Mesodermal cell (in vitro differentiated cells): ENCODE measurements at regions not wholly inside any gene's neighbourhood (a gene's known extent, or its start where the extent isn't known, plus 50 kb on each side); places are given as distances from the start of the nearest gene placed in this dataset.

ENCODE experiments used
- H3K27ac ChIP-seq: 2 replicates; pipeline ENCODE4 v1.7.0; 2013; ENCODE audit warnings: mild to moderate bottlenecking, low read depth, low read length, moderate library complexity; ENCODE audit not compliant: severe bottlenecking
- H3K36me3 ChIP-seq: 2 replicates; pipeline ENCODE4 v1.7.1; 2013; ENCODE audit warnings: mild to moderate bottlenecking, low read length, moderate library complexity; ENCODE audit not compliant: control insufficient read depth, insufficient read depth
- H3K4me1 ChIP-seq: one replicate; pipeline ENCODE4 v1.7.1; 2013; ENCODE audit warnings: mild to moderate bottlenecking, low read length; ENCODE audit not compliant: insufficient read depth, control insufficient read depth, poor library complexity, severe bottlenecking
- H3K4me3 ChIP-seq: 2 replicates; pipeline ENCODE4 v1.7.0; 2013; ENCODE audit warnings: low read length, control low read depth, mild to moderate bottlenecking; ENCODE audit not compliant: insufficient read depth, poor library complexity, severe bottlenecking; ENCODE audit errors: extremely low read depth
- H3K9me3 ChIP-seq: 2 replicates; pipeline ENCODE4 v1.7.1; 2013; ENCODE audit warnings: mild to moderate bottlenecking, low read length, moderate library complexity; ENCODE audit not compliant: control insufficient read depth
- WGBS, 2 experiments: methylation state at CpG; one replicate each; pipeline ENCODE4 v1.1.5; 2013; ENCODE audit warnings: missing lambda C conversion rate in 2 of 2; ENCODE audit not compliant: insufficient coverage in 2 of 2; 5-methylcytosine and 5-hydroxymethylcytosine counted together

DNA sequence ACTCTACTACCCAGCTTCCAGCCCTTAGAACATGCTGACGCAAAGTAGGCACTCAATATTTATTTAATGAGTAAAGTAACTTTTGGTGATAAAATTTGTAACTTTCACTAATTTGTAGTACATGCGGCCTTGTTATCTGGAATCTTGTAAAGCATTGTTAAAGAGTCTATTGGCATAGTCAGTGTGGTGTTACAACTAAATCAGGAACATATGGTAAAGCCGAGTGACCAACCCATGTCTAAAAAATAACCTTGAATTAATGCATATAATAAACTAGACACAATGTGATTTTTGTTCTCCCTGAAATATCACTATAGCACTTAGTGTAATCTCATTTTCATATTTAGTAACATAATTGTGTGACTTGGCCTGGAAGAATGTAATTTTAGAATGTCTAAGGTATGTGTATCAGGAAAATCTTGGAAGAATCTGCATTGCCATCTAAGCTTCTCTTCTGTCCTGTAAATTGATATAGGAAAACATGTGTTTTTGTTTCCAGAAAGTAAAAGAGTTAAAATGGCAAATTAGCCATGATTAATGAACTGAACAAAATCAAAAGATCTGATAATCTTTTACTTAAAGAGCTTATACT, 256.7 kb upstream of the GNAI1 start:
- Histone ChIP-seq H3K36me3 (no peaks in the 10 kb centered on the region), H3K4me3 (no peak overlapping the region), H3K9me3 (no peaks in the 10 kb centered on the region), H3K4me1 (no peaks in the 10 kb centered on the region), H3K27ac (no peak overlapping the region)
- 100% methylated on average over 1 of the region's 3 CpGs; no CpG with 5 or more reads in 1 of the 2 experiments for WGBS, 2 experiments

DNA sequence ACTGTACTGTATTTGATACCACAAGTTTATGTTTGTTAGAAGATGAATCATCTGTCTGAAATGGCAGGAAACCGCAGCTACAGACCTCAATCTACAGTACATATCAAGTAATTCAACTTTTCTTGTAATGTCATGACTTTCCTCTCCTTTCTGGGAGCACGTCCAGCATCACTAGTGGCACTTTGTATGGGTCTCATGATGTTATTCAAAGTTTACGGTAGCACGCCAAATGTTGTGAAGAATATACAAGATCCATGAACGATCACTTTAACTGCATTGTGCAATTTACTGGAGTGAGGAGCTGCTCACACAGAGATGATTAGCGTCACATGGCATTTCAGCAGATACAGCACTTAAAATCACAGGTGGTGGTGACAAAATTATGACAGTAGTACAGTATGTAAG, 257.8 kb upstream of the GNAI1 start:
- Histone ChIP-seq H3K4me3 (no peak overlapping the region), H3K27ac (no peak overlapping the region), H3K9me3 (no peaks in the 10 kb centered on the region), H3K4me1 (no peaks in the 10 kb centered on the region), H3K36me3 (no peaks in the 10 kb centered on the region)
- 88 to 90% methylated on average over 4 to 5 of the region's 6 CpGs for WGBS, 2 experiments

DNA sequence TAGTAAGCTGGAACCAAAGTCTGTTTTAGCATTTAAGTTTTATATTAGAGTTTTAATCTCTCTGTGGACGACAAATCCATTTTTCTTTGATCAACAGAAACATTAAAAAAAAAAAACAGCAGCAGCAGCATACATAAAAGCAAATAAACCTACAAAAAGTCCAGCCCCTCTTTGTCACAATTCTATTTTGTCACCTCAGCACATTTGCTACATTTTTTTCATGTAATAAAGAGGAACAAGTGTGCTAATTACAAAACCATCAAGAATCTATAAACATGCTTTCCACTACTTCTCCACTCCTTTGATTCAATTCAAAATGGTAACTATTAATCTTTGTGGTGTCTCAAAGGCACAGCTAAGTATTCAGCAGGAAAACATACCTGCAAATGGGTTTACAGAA, 259.8 kb upstream of the GNAI1 start:
- H3K4me1 ChIP-seq = no peaks in the 10 kb centered on the region
- H3K9me3 ChIP-seq = no peaks in the 10 kb centered on the region
- H3K4me3 ChIP-seq = no peak overlapping the region
- 40% methylated on average over 1 of the region's 1 CpG; no CpG with 5 or more reads in 1 of the 2 experiments for WGBS, 2 experiments
- H3K36me3 ChIP-seq = no peaks in the 10 kb centered on the region
- no peak overlapping the region for H3K27ac ChIP-seq

DNA sequence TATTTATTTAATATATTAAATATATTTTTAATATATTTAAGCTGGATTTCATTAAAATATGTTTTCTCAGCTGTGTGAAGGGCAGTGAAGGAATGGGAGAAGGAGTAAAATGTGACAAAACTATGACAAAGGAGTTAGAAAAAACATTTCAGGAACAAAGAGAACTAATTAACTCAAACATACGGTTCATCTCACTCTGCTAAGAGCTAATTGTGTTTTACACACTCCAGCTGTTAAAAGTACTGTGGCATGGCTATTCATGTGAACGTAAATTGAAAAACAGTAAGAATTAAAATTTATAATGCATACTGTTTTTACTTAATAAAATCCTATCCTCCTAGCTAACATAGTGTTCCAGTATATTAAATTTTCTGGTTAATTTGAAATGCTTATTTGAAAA, 262.5 kb upstream of the GNAI1 start:
- no peaks in the 10 kb centered on the region for H3K36me3 ChIP-seq

DNA sequence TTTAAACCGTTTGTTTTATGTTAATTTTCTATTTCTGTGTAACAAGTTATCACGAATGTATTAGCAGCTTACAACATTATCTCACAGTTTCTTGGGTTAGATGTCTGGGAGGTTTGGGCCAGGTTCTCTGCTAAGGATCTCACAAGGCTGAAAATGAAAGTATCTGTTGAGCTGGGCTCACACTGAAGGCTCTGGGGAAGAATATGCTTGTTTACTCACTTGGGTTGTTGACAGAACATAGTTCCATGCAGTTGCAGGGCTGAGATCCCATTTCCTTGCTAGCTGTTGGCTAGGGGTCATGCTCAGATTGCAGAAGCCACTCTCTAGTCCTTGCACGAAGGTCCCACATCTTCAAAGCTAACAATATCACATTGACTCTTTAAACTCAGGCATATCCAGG, 266.6 kb upstream of the GNAI1 start:
- Histone ChIP-seq H3K4me3 (no peak overlapping the region), H3K36me3 (no peaks in the 10 kb centered on the region), H3K9me3 (no peaks in the 10 kb centered on the region), H3K27ac (no peak overlapping the region), H3K4me1 (no peaks in the 10 kb centered on the region)
- WGBS, 2 experiments = no CpG with 5 or more reads among the region's 3 CpGs

More for the DNA sequence above, 262.5 kb upstream of the GNAI1 start:
- WGBS, 2 experiments = no CpG with 5 or more reads among the region's 2 CpGs
- H3K9me3 ChIP-seq = no peaks in the 10 kb centered on the region
- H3K27ac ChIP-seq = no peak overlapping the region
- no peak overlapping the region for H3K4me3 ChIP-seq
- H3K4me1 ChIP-seq = no peaks in the 10 kb centered on the region

DNA sequence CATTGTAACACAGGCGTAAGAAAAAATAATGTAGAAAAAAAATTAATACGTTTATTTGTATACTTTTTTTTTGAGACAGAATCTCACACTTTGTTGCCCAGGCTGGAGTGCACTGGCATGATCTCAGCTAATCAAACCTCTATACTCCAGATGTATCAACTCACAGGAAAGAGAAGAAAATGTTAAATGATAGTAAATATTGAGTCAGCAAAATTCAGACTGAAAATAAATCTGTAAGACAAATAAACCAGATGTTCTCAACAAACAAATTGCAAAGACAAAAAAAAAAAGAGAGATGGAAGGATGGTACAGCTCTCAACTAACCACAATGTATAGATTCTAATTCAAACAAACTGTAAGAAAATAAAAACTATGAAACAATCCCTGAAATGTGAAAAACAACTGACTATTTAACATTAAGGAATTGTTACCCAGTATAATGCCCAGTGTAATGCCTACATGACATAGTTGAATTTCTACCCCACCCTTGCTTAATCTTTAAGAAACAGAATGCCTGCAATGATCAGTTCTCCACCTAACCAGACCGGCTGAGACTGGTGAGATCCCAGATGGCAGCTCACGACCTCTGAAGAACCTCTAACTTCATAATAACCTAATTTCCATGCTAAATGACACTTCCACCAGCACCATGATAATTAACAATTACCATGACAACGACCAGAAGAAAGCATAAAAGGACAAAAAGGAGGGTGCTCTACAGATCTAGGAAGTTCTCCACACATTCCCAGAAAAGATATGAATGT, 272.0 kb upstream of the GNAI1 start:
- no peak overlapping the region for H3K4me3 ChIP-seq
- H3K9me3 ChIP-seq = no peaks in the 10 kb centered on the region
- 67 to 83% methylated on average over 3 to 4 of the region's 5 CpGs for WGBS, 2 experiments
- H3K36me3 ChIP-seq = no peaks in the 10 kb centered on the region
- H3K27ac ChIP-seq = no peak overlapping the region
- H3K4me1 ChIP-seq = no peaks in the 10 kb centered on the region

DNA sequence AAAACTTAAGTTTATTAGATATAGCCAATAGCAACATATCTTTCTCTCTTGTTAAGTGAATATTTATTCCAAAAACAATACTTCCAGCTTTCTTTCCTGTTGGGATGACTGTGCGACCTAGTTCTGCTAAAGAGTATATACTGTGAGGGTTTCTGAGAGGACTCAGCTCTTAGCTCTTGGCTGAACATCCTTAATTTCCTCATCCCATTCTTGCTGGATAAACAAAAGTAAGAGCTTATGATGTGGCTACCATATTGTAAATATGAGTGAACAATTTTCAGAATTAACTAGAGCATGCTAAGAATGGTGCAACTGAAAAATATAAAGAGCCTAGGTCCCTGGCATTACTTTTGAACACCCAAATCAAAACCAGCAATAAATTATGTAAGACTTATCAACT, 279.5 kb upstream of the GNAI1 start:
- no peak overlapping the region for H3K4me3 ChIP-seq
- no CpG with 5 or more reads among the region's 1 CpG for WGBS, 2 experiments
- no peak overlapping the region for H3K27ac ChIP-seq

DNA sequence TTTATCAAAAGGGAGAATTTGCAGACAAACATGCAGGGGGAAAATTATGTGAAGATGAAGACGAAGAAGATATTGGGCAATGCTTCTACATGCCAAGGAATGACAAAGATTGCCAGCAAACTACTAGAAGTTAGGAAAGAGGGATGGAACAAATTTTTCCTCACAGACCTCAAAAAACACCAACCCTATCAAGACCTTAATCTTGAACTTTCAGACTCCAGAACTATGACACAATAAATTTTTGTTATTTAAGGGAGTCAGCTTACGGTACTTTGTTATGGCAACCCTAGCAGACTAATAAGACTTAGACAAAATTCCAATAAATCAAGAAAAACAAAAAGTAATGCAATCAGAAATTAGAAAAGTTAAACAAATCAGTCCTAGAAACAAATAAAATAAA, 280.0 kb upstream of the GNAI1 start:
- no peak overlapping the region for H3K4me3 ChIP-seq
- H3K27ac ChIP-seq = no peak overlapping the region
- no CpG with 5 or more reads among the region's 2 CpGs for WGBS, 2 experiments
- no peaks in the 10 kb centered on the region for H3K36me3 ChIP-seq
- no peaks in the 10 kb centered on the region for H3K4me1 ChIP-seq
- H3K9me3 ChIP-seq = no peaks in the 10 kb centered on the region

More for the DNA sequence above, 279.5 kb upstream of the GNAI1 start:
- no peaks in the 10 kb centered on the region for H3K9me3 ChIP-seq
- H3K4me1 ChIP-seq = no peaks in the 10 kb centered on the region
- no peaks in the 10 kb centered on the region for H3K36me3 ChIP-seq

DNA sequence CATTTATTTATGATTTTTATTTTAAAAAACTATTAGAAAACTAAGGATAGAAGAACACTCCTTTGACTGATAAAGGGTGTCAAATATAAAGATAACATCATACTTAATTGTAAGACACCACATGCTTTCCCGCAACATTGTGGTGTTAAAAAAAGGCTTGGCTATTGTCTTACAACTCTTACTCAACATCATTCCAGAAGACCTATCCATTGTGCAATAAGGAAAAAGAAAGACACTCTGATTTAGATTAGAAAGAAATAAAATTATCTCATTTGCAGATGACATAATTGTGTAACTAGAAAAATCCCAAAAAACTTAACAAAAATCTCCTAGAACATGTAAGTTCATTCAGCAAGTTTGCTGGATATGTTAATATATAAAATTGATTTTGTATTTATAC, 296.7 kb upstream of the GNAI1 start:
- no peak overlapping the region for H3K4me3 ChIP-seq
- no peaks in the 10 kb centered on the region for H3K9me3 ChIP-seq
- no peaks in the 10 kb centered on the region for H3K4me1 ChIP-seq
- H3K27ac ChIP-seq = no peak overlapping the region
- H3K36me3 ChIP-seq = no peaks in the 10 kb centered on the region
- no CpG with 5 or more reads among the region's 1 CpG for WGBS, 2 experiments

DNA sequence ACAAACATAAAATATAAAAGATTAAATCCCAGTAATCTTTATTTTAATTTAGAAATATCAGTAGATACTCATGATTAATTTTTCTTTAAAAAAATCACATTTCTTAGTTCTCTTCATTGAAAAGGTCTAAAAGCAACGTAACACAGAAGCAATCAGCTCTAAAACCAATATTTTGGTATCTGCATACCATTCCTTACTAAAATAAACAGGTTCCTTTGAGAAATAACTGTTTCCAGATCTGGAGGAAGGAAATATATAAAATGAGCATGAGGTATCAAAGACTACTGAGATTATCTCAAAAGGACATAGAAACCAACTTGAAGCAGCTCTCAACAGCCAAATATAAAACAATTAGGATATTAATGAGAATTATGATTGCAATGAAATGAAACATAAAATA, 301.0 kb upstream of the GNAI1 start:
- Histone ChIP-seq H3K36me3 (no peaks in the 10 kb centered on the region), H3K4me3 (no peak overlapping the region), H3K27ac (no peak overlapping the region), H3K4me1 (no peaks in the 10 kb centered on the region), H3K9me3 (no peaks in the 10 kb centered on the region)
- WGBS, 2 experiments = no CpG with 5 or more reads among the region's 1 CpG

DNA sequence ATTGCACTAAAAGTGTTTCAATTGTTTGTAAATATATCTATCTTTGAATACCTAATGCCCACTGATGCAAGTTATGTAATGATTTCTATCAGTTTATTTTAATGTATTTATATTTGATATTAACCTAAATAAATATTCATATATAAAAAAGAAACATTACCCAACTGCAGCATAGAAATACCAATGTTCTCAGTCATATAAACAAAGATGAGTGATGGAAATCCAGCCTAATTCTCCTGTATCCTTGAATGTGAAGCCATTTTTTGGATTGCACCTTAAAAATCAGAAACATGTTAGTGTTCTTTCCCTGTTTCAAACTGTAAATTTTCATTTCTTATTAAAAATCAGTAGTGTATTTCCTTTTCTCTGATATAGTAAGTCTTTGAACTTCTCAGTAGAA, 305.8 kb upstream of the GNAI1 start:
- Histone ChIP-seq H3K36me3 (no peaks in the 10 kb centered on the region), H3K27ac (no peak overlapping the region), H3K4me1 (no peaks in the 10 kb centered on the region), H3K4me3 (no peak overlapping the region), H3K9me3 (no peaks in the 10 kb centered on the region)
